HG02973 (cell line): ENCODE measurements at regions not wholly inside any gene's neighbourhood (a gene's known extent, or its start where the extent isn't known, plus 50 kb on each side); places are given as distances from the start of the nearest gene placed in this dataset.

Source experiments
- ATAC-seq: cut with Tn5 transposase; IDR thresholded peaks from one replicate; pipeline ENCODE4 v1.9.1; 2021; ENCODE audit warnings: moderate library complexity; ENCODE audit not compliant: unreplicated experiment

DNA sequence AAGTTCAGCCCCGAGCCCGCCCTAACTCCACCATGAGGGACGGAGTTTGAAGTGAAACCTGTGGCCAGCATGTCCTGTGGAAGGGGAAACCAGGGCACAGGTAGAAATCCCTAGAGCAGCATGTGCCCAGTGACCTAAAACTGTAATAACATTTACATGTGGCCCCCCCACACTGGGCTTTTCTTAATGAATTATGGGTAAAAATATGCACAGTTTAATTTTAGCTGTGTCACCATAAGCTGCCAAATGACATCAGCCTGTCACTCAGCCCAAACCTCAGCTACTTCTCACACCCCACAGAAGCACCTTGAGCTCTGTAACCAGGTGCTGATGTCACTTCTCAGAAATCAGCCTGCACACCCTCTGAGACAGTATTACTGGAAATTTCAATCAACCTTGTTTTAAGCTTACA lies 50.0 kb upstream of the SLC19A1 start:
- ATAC-seq, result peak; percentile 43

GRCh38 chr21:45592626-45593134 lies 50.4 kb upstream of the SLC19A1 start:
- ATAC-seq, result no peak

DNA sequence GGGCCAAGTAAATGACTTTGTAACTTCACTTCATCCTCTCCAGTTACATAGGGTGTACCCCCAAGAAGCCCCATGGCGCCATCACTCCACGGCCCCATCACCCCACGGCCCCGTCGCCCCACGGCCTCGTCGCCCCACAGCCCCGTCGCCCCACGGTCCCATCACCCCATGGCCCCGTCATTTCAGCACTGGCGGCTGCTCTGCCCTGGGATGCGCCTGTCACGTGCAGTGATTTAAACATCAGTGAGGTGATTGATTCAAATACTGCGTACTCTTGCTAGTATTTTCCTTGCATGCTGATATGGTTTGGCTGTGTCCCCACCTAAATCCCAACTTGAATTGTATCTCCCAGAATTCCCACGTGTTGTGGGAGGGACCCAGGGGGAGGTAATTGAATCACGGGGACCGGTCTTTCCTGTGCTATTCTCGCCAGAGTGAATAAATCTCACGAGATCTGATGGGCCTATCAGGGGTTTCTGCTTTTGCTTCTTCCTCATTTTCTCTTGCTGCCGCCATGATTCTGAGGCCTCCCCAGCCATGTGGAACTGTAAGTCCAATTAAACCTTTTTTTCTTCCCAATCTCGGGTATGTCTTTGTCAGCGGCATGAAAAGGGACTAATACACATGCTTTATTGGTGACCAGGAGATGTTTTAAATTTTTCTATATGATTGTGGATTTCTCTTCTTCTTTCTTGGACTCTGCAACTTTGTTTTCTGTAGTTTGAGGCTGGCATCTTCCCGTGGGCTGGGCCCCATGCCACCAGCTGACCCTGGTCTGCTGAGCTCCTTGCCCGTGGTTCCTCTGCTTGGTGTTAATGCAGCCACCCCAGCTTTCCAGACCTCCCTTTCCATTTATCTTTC lies 50.1 kb upstream of the PCBP3 start:
- ATAC-seq, result no peak
